ENCODE measurements at regions not wholly inside any gene's neighbourhood (a gene's known extent, or its start where the extent isn't known, plus 50 kb on each side); places are given as distances from the start of the nearest gene placed in this dataset.

DNA sequence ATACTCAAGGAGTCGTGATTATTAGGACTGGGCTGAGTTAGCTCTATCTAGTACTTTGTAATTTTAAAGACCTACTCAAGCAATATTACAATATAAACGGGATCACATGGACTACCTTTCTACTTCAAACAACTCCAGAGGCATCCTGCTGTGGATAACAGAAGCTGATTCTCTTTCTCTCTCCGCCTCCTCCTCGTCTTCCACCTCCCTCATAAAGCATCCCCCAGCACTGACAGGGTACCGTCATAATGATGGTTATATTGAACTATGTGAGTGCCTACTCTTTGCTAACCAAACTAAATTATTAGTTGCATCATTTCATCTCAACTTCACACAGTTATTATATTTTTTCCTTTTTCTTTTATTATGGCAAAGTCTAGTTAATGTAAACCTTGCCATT is 165.4 kb upstream of the FOXF1 start:
- TF ChIP-seq, protein P1, sequence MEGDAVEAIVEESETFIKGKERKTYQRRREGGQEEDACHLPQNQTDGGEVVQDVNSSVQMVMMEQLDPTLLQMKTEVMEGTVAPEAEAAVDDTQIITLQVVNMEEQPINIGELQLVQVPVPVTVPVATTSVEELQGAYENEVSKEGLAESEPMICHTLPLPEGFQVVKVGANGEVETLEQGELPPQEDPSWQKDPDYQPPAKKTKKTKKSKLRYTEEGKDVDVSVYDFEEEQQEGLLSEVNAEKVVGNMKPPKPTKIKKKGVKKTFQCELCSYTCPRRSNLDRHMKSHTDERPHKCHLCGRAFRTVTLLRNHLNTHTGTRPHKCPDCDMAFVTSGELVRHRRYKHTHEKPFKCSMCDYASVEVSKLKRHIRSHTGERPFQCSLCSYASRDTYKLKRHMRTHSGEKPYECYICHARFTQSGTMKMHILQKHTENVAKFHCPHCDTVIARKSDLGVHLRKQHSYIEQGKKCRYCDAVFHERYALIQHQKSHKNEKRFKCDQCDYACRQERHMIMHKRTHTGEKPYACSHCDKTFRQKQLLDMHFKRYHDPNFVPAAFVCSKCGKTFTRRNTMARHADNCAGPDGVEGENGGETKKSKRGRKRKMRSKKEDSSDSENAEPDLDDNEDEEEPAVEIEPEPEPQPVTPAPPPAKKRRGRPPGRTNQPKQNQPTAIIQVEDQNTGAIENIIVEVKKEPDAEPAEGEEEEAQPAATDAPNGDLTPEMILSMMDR (IDR thresholded peaks at IDR 0.05): no peak
- no peak for TF ChIP-seq POLR2A (IDR thresholded peaks at IDR 0.05)
